Skin of body (tissue), 1 donor: ENCODE measurements at regions not wholly inside any gene's neighbourhood (a gene's known extent, or its start where the extent isn't known, plus 50 kb on each side); places are given as distances from the start of the nearest gene placed in this dataset.

Experiments
- DNase-seq: peaks from one replicate; lab custom pipeline; 2025; lab: John Stamatoyannopoulos, UW

DNA sequence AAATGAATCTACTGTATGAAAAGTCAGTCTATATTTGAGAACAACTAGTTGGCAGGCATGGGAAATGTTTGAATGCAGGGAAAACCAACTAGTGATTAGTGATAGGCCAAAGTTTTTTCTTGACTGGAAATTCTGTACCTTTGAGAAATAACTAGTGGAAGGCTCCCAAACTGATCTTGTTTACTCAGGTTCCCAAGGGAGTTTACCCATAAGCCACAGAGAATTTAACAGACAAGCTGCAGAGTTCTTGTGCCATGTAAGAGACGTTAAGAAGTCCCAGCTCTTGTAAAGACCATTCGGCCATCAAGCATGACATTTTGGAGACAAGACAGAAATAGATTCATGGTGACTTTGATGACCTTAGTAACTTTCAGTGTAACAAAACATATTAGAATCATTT is 1882.8 kb upstream of the SEL1L start:
- DNase-seq, result no peak

DNA sequence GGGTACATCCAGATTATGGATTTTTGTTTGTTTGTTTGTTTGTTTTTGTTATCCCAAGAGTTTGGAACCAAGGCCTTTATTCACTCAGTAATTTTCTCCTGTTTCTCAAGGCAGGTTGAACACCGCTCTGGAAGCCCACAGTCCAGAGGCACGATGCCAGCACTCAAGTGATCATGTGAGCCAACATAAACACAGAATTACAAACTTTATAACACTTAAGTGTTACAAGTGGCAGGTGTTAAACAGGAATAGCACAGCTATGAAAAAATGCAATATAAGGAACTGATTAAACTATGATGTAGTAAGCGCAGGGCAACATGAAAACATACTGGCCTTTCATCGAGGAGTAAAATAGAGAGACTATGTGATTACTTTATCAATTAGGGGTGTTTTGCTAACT is 1885.8 kb upstream of the SEL1L start:
- no peak for DNase-seq

DNA sequence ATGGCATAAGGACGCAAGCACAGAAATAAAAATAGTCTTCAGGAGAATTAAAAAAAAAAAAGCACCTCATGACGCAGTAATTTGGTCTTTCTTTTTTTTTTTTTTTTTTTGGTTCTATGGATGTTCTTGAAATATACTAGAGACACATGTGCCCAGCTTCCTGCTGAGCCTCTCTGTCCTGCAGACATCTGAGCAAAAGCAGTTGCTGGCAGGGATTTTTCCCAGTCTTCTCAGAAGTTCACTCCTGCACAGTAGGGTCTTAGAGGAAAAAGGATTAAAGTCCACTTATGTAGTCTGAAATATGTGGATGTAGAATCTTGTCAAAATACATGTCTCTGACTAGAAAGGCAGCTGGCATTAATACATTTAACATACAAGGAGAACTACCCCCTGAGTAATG is 1888.1 kb upstream of the SEL1L start:
- DNase-seq, result no peak

DNA sequence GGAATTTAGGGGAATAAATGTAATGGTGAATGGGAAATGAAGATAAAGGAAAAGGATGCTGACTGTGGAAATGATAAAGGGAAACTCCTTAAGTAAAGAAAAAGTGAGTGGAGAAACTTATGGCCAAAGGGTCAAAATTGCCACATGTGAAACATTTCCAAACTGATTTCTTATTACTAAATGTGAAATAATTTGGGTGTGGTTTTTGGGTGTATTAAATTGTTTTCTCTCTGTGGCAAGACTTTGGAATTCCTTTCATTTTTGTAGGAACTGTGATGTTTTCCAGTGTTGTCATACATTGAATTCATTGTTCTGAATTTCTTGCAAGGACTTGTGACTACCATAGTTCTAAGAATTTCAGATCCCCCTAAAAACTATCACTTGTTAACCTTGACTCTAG is 1891.5 kb upstream of the SEL1L start:
- DNase-seq, result no peak

DNA sequence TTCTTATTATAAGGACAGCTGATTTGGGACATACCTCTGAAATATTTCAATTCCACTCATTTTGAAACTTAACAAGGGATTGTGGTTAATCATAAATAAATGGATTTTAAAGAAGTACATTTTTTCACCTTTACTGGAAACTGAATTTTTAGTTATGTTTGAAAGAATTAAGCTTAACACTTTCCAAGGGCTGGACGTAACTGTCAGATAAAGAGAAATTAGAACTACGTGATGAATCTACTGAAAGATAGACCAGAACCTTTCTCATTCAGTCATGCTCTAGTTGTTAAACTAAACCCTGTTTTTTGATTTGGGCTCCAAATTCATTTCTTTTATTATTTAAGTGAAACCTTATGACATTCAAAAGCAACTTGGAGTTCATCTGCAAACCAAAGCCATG is 1892.1 kb upstream of the SEL1L start:
- DNase-seq, result no peak

DNA sequence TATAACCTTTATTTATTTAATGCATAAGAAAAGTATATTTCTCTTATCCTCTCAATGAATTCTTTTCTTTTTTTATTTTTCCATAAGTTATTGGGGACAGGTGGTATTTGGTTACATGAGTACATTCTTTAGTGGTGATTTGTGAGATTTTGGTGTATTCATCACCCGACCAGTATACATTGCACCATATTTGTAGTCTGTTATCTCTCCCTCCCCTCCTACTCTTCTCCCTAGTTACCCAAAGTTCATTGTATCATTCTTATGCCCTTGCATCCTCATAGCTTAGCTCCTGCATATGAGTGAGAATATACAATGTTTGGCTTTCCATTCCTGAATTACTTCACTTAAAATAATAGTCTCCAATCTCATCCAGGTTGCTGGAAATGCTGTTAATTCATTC is 1900.0 kb upstream of the SEL1L start:
- no peak for DNase-seq

DNA sequence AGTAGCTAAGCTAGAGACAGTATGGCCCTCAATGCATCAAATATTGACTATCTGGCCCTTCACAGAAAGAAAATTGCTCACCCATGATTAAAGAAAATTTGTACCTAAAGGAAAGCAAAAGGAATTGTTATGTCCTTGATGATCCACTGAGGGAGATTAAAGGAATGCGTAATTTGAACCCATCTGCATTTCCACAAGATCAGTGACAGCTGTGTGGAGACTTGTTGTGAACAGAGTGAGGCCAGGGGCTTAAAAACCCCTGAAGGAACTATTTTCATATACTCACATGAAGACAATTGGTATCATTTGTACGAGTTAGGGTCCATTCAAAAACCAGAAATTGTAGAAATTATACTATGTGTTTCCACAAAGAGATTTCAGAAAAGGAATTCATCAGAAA is 1908.1 kb upstream of the SEL1L start:
- no peak for DNase-seq

DNA sequence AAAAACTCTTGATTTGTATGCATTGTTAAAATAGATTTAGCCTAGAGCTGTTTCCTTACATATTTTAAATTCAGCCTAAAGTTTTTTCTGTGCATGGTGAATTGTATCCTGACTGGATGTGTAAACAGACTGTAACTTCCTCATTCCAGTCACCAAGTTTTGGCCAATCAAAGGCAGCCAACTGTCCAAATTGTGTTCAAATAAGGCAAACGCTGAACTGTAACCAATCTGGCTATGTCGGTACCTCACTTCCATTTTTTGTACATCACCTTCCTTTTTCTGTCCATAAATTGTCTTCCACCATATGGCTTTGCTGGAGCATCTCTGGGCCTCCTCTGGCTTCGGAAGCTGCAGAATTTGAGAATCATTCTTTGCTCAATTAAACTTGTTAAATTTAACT is 1921.9 kb upstream of the SEL1L start:
- DNase-seq, result no peak

DNA sequence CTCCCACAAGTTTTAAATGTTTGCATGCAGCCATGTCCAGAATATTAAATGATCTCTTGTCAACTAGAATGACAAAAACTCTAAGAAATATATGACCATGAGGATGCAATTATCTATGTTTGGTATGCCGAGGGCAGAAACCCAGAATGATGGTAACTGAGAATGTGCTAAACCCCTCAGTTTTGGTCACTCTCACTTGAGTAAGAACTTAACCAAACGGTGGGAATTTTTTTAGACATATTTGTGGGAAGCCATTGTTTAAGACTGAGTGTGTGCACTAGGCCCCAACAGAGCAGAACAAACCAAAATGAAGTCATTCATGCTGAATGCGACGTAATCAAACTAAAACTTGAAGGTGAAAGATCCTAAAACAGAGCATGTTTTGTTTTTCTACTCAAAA is 1927.9 kb upstream of the SEL1L start:
- no peak for DNase-seq

DNA sequence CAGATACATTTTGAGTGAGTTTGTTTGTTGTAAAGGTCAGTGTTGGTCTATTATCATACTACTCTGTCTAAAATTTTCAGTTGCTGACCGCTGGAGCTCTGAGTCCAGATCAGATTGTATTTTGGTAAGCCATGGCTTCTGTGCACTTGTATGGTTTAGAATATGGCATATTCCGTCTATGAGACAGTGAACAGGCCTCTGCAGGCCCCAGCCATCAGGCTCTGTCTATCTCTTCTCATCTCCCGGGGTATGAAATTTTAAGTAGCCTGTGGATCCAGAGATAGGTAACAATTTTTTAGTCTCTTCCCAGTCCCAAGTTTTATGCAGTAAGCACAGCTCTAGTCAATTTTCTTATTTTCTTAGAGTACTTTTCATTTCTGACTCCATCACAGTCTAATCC is 1929.1 kb upstream of the SEL1L start:
- DNase-seq, result no peak

DNA sequence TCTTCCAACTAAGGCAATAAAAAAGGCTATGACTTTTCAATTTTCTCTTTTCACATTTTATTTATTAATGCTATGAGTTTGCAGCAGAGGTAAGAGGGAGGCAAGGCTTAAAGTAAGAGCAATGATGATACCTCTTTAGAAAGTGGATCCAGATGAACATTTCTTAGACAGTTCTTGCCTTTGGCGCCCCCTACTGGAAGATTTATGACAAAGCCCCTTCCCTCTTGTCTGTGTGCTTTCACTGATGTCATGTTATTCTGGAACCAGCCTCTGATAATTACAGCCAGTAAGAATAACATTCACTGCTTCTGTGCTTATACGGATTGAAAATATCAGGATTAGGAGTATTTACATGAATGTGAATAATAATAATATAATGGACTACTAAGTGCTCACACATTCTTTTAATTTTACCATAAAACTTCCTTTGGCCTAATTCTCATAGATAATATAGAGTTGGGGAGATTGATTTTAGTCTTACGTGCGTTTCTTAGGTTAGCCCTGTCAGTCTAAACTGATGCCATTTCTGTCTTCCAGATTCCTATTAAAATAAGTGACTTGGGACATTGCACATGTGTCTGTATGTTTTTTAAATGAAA is 1929.9 kb upstream of the SEL1L start:
- DNase-seq, result no peak

DNA sequence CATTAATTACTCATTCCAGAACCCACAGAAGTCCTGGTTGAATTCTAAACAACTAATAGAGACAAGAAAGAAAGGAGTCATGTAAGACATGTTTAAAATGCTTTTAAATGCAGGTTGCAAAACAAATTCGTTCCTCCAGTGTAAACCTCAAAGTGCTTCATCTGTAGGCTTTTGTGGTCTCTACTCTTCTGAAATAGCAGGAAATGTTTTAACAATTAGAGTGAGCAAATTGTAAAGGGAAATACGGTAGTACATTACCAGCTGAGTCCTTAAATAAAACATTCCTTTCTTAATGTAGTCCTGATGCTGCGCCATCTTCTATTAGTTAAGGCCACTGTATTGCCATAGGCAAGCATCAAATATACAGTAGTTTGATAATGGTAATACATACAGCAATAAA is 1934.2 kb upstream of the SEL1L start:
- peak; percentile 17 for DNase-seq

DNA sequence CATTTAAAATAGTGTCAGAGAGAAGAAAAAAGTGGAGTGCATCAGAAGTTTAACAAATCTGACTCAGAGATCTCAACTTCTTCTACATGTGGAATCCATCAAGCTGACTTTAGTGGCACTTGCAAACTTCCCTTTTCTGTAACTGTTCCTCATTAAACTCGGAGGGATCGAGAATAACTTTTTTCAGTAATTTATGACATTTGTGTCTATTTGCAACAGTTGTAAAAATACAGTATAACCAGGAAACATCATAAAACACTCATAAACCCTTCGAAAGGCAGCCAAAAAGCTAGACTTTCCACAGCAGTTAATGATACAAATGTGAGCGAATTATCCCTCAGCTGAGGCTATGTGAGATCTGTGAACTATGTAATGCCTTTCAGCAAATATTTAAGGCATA is 1936.8 kb upstream of the SEL1L start:
- peak; percentile 92 for DNase-seq

DNA sequence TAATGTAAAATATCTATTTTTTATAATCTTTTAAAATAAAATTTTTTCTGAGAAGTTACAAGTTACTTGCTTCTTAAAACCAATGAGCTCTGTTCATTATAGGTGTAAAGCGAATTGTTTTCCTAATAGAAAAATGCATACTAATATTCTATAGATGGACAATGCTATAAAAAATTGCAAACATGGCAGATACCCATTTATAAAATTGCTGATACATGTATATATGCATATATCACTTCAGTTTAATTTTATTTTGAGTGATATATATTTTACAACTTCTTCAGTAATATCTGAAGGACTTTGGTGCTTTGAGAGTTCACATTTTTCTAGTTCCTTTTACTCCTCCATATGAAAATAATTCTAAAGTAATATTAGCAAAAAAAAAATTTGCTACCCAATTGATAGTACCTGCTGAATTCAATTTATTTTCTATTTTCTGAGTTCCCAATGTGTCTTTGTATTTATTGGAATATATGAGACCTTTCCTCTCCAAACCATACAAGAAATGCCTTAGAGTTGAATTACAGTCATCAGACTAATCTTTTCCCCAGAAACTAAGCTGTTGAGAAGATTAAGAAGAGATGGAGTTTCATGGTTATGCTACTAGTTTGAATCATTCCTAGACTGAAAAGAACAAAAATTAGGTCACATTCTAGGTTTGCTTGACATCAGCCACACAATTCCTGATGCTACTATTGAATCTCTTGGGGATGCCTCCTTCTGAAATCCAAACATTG is 1937.5 kb upstream of the SEL1L start:
- DNase-seq, result peak; percentile 37

DNA sequence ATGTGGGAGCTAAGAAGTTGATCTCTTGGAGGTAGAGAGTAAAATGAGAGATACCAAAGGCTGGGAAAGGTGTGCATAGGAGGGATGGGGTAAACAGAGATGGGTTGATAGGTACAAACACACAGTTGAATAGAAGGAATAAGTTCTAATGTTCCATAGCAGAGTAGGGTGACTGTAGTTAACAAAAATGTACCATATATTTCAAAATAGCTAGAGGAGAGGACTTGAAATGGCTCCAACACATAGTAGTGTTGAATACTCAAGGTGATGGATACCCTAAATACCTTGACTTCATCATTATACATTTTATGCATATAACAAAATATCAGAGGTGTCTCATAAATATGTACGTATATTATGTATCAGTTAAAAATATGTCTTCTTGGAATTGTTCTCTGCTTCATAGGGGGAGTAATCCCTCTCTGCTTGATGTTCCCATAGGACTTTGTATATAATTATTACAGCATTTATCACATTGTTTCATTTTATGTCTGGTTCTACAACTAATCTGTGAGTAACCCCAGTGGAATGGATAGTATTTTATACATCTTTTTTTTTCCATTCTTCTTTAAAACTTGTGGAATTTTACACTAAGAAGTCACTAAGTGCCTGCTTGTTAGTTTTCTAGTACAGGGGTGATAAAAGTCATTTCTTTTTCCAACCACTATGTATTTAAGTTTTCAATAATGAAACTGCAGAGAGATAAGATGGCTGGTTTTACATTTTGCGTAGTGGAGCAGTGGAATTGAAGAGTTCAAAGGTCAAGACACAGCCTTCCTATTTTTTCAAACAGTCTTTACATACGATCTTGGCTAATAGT is 1940.0 kb upstream of the SEL1L start:
- DNase-seq, result no peak

DNA sequence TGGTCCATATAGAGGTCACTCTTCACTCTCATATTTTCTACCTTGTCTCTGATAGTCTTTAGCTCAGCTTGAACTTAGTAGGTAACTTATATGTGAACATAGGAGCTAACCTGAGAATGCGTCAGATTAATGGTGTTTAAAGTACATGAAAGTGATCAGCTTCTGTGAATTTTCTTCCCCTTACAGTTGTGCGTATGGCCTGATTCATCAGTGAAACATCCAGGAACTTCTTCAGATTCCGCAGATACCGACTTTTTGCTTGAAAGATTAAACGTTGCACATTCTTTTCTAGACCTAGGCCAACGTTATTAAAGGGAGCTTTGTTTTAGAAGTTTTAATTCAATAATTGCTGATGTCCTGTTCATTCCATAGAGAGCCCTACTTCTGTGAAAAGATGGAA is 1945.1 kb upstream of the SEL1L start:
- no peak for DNase-seq

DNA sequence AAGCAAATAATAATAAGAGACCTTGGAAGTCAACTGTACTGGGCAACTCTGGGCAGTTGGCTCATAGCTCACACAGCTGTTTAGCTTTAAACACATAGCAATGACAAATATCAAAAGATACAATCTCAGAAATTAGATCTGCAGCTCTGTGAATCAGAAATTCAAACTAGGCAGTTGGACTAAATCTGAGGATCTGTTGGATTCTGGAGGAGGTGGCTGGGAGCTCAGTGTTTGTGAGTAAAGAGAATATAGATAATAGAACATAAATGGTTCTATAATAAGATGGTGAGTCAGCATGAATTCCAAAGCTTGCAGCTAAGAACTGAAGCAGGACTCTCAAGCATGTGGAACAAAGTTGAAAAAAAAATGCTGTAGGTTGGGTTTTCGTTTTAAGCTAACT is 1949.4 kb upstream of the SEL1L start:
- no peak for DNase-seq

DNA sequence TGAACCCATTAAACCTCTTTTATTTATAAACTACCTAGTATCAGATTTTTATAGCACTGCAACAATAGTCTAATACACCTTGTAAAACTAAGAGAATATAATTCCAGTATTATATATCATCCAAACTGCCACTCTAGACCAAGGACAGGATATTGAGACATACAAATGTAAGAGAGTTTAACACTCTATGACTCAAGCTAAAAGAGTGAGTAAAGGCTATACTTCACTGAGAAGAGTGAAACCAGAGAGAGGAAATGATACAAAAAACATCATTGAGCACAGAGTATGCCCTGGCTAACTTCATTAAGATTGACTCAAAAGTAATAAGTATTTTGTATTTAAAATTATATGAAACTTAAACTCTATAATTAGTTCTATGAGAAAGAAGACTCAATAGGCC is 1951.9 kb upstream of the SEL1L start:
- no peak for DNase-seq

DNA sequence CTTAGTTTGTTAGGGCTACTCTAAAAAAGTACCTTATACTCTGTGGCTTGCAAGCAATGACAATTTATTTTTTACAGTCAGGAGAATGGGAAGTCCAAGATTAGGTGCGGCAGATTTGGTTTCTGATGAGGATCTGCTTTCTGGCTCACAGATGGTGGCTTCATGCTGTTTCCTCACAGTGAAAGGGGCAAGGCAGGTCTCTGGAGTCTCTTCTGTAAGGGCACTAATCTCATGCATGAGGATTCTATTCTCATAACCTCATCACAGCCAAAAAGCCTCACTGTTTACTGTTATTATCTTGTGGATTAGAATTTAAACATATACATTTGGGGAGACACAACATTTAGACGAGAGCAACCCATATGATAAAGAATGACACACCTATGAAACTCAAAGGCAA is 1957.4 kb upstream of the SEL1L start:
- no peak for DNase-seq

DNA sequence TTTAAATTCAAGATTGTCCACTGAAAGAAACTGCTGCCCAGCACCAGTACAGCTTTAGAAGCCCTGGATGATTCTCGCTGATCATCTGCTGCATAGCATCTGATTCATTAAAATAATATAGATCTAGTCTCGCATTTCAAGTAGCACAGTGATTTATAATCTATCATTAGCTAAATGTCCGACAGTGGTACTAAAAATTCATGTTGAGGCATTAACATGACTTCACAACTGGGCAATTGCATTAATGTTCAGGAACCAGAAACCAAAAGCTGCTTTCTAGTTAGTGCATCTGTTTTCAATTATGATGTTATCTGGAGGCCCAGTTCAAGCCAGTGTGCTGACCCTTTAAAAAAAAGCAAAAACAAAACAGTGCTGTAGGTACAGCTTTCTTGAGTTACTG is 1987.2 kb upstream of the SEL1L start:
- DNase-seq, result no peak

DNA sequence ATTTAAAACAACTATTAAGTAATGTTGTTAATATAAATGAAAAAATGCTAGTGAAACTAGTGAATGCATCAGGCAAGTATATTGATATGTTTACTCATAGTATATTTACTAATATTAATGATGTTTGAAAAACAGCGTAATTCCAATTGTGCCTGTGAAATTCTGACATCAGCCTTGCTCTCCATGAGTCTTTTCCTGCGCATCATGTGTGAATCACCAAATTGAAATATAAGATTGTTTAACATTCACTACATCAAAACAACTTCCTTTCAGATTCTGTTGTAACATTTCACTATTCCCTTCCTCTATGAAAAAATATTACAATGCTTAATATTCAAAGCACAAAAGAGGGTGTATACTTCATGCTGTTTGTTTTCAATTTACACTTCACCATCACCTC is 1995.9 kb upstream of the SEL1L start:
- DNase-seq, result no peak

DNA sequence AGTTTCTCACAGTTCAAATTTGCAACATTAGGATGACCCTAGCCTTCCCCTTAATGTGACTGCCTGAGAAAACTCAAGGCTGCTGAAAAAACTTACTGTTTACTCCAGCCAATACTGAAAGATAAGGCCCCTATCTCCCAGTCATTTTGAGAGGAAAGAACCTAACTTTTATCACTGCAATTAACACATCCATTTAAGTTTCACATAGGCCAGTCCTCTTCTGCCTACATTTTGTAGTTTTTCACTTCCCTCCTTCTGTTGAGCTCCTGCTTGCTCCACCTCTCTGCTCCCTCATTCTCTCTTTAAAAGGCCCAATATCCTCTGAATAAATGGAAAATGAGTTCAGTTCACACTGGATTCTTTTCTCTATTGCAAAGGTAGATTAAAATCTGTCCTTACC is 1996.2 kb upstream of the FLRT2 start:
- no peak for DNase-seq

DNA sequence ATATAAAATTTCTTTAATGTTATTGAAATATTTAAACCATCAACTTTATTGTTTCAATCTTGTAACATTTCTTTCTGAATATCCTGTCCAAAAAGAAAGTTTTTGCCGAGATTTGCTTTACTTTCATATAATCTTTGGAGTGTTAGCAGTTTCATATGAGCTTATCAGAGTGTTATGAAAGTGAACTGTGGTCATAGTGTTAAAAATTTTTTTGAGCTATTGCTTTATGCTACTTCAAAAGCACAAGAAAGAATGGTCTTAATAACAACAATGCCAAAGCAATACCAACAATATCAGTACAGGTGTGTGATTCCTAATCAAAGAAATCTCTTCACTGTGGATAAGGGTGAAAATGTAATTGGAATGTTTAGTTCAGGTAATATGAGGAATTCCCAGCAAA is 1994.9 kb upstream of the FLRT2 start:
- no peak for DNase-seq
